Mammary epithelial cell (primary cell): ENCODE measurements at regions not wholly inside any gene's neighbourhood (a gene's known extent, or its start where the extent isn't known, plus 50 kb on each side); places are given as distances from the start of the nearest gene placed in this dataset.

Source experiments
- CTCF ChIP-seq, 2 donors: IDR thresholded peaks in 1 of 2; conservative IDR thresholded peaks in 1 of 2; 2 replicates each; pipeline ENCODE4 v1.5.1; 2011 to 2012; ENCODE audit warnings: inconsistent platforms in 2 of 2, low read length in 2 of 2, mild to moderate bottlenecking in 2 of 2, control low read depth in 1 of 2, low read depth in 1 of 2; ENCODE audit not compliant: insufficient read depth in 1 of 2; ENCODE audit errors: extremely low read depth in 1 of 2
- EZH2 ChIP-seq: IDR thresholded peaks from 2 replicates; pipeline ENCODE4 v1.6.1; 2012; ENCODE audit warnings: low read length, inconsistent platforms, borderline replicate concordance

- TF ChIP-seq CTCF (conservative IDR thresholded peaks at IDR 0.05 in 1 of 2, IDR thresholded peaks at IDR 0.05 in 1 of 2; ENCODE audit: extremely low read depth in 1 of 2, insufficient read depth in 1 of 2, low read depth in 1 of 2, low read length in 2 of 2) (no peak), EZH2 (no peak)
These were observed 237.0 kb downstream of the SOX9 start for GRCh38 chr17:72357764-72358365.
